ENCODE measurements at regions not wholly inside any gene's neighbourhood (a gene's known extent, or its start where the extent isn't known, plus 50 kb on each side); places are given as distances from the start of the nearest gene placed in this dataset.
A peak's percentile ranks its signal among the peaks of the same experiment; 100 is the strongest.

DNA sequence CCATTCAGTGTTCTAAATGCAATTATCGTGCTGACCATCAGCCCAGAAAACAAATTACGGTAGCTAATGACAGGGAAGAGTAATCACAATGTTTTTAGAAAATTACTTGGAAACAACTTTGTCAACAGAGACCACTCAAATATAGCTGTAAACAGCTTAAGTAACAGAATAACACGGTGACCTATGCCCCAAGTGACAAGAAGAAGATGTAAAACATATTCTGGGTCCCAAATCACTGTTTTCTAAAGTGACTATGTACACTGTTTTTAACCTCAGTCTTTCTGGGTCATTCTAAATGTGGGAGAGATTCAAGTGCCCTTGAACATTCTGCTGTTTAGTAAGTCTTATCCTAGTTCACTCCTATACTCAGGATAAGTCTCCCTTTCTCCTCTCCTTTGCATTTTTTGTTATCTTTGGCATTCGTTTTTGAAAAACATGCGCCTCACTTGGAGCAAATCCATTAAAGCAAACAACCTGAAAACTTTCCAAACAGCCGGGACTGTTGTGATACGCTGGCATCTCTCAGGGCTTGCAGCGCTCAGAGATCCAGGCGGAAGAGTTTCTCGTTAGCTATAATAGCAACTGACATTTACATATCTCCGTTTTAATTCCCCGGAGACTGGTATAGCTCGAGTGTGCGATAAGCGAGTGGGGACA, 114.5 kb upstream of the SOX4 start:
- peak overlapping the region; percentile 44 for H3K4me3 ChIP-seq
- no peaks in the 10 kb centered on the region for H3K36me3 ChIP-seq
- no peak overlapping the region for H3K27ac ChIP-seq
- no peak for DNase-seq (ENCODE audit: low spot score)
- TF ChIP-seq, protein P1, sequence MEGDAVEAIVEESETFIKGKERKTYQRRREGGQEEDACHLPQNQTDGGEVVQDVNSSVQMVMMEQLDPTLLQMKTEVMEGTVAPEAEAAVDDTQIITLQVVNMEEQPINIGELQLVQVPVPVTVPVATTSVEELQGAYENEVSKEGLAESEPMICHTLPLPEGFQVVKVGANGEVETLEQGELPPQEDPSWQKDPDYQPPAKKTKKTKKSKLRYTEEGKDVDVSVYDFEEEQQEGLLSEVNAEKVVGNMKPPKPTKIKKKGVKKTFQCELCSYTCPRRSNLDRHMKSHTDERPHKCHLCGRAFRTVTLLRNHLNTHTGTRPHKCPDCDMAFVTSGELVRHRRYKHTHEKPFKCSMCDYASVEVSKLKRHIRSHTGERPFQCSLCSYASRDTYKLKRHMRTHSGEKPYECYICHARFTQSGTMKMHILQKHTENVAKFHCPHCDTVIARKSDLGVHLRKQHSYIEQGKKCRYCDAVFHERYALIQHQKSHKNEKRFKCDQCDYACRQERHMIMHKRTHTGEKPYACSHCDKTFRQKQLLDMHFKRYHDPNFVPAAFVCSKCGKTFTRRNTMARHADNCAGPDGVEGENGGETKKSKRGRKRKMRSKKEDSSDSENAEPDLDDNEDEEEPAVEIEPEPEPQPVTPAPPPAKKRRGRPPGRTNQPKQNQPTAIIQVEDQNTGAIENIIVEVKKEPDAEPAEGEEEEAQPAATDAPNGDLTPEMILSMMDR (IDR thresholded peaks at IDR 0.05) = no peak
- ATAC-seq (ENCODE audit: insufficient number of reproducible peaks, low FRiP score, low read depth) = no peak
- peaks cover 0 to 8% of the 10 kb centered on the region in 2 donors for H3K4me1 ChIP-seq (ENCODE audit: control insufficient read depth in 1 of 2, low read depth in 2 of 2)
- no peaks in the 10 kb centered on the region for H3K9me3 ChIP-seq
- no peaks in the 10 kb centered on the region for H3K27me3 ChIP-seq (replicated peaks; ENCODE audit: insufficient read depth)

- no peaks in the 10 kb centered on the region for H3K36me3 ChIP-seq
- TF ChIP-seq, protein P1 (IDR thresholded peaks at IDR 0.05) = no peak
- DNase-seq (ENCODE audit: low spot score) (no peak), ATAC-seq (ENCODE audit: insufficient number of reproducible peaks, low FRiP score, low read depth) (no peak)
- H3K27ac ChIP-seq = no peak overlapping the region
- no peak overlapping the region for H3K4me3 ChIP-seq
- H3K27me3 ChIP-seq (replicated peaks; ENCODE audit: insufficient read depth) = no peaks in the 10 kb centered on the region
- H3K9me3 ChIP-seq = no peaks in the 10 kb centered on the region
- no peaks in the 10 kb centered on the region for H3K4me1 ChIP-seq (ENCODE audit: control insufficient read depth in 1 of 2, low read depth in 2 of 2)
Measured at GRCh38 chr6:21486115-21486514, 107.4 kb upstream of the SOX4 start.

GRCh38 chr6:21489826-21490225, 103.7 kb upstream of the SOX4 start:
- Histone ChIP-seq H3K36me3 (no peaks in the 10 kb centered on the region), H3K27ac (no peak overlapping the region), H3K27me3 (replicated peaks; ENCODE audit: insufficient read depth) (no peaks in the 10 kb centered on the region), H3K4me1 (ENCODE audit: control insufficient read depth in 1 of 2, low read depth in 2 of 2) (no peaks in the 10 kb centered on the region), H3K4me3 (no peak overlapping the region), H3K9me3 (no peaks in the 10 kb centered on the region)
- ATAC-seq (ENCODE audit: insufficient number of reproducible peaks, low FRiP score, low read depth) (no peak), DNase-seq (ENCODE audit: low spot score) (no peak)
- TF ChIP-seq, protein P1 (IDR thresholded peaks at IDR 0.05) = no peak

GRCh38 chr6:21491955-21492354, 101.6 kb upstream of the SOX4 start:
- Histone ChIP-seq H3K4me1 (ENCODE audit: control insufficient read depth in 1 of 2, low read depth in 2 of 2) (peaks cover 0 to 12% of the 10 kb centered on the region in 2 donors), H3K9me3 (no peaks in the 10 kb centered on the region), H3K27me3 (replicated peaks; ENCODE audit: insufficient read depth) (no peaks in the 10 kb centered on the region), H3K36me3 (no peaks in the 10 kb centered on the region), H3K27ac (no peak overlapping the region), H3K4me3 (no peak overlapping the region)
- TF ChIP-seq, protein P1 (IDR thresholded peaks at IDR 0.05) = no peak
- DNase-seq (ENCODE audit: low spot score) (no peak), ATAC-seq (ENCODE audit: insufficient number of reproducible peaks, low FRiP score, low read depth) (no peak)

GRCh38 chr6:21494505-21494904, 99.0 kb upstream of the SOX4 start:
- no peaks in the 10 kb centered on the region for H3K36me3 ChIP-seq
- no peak overlapping the region for H3K27ac ChIP-seq
- peaks cover 0 to 18% of the 10 kb centered on the region in 2 donors for H3K4me1 ChIP-seq (ENCODE audit: control insufficient read depth in 1 of 2, low read depth in 2 of 2)
- no peaks in the 10 kb centered on the region for H3K9me3 ChIP-seq
- TF ChIP-seq, protein P1 (IDR thresholded peaks at IDR 0.05) = no peak
- DNase-seq (ENCODE audit: low spot score) (no peak), ATAC-seq (ENCODE audit: insufficient number of reproducible peaks, low FRiP score, low read depth) (no peak)
- H3K27me3 ChIP-seq (replicated peaks; ENCODE audit: insufficient read depth) = no peaks in the 10 kb centered on the region
- H3K4me3 ChIP-seq = no peak overlapping the region

Data from thoracic aorta (tissue), 2 donors.